ENCODE measurements at regions not wholly inside any gene's neighbourhood (a gene's known extent, or its start where the extent isn't known, plus 50 kb on each side); places are given as distances from the start of the nearest gene placed in this dataset.

DNA sequence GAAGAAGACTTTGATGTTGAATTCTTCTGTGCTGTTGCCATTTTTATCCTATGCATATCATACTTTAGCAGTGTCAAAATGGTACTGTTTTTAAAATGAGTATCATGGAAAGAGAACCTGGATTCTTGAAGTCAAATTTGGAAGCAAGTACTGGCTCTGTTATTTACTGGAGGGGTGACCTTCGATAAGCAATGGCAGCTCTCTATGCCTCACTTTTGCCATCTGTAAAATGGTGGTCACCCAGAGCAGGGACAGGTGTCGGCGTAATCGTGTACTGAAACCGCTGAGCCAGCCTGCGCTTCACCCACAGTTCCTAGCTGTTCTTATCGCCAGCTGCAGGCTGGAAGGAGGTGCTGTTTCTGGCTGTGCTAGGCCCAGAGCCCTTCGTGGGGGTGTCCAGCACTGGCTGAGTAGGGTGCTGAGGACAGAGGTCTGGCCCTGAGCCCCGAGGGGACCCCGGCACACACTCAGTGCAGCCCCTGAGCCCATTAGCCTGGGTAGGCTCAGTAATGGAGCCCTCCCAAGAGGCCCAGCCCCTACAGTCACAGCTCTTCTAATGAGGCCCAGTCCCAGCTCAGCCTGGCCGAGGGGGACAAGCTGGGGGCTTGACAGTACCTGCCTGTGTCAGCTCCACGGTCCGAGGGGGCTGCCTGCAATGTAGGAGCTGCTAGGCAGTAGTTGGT, 183.5 kb downstream of the PHETA1 start:
- no peak for TF ChIP-seq PPARA (CRISPR knock-in tag; IDR thresholded peaks at IDR 0.05; ENCODE audit: borderline replicate concordance)
- no peak for TF ChIP-seq RARB (CRISPR knock-in tag; IDR thresholded peaks at IDR 0.05)
